WI38 (cell line): ENCODE measurements at regions not wholly inside any gene's neighbourhood (a gene's known extent, or its start where the extent isn't known, plus 50 kb on each side); places are given as distances from the start of the nearest gene placed in this dataset.

ENCODE experiments used
- H3K4me3 ChIP-seq: 2 replicates; pipeline ENCODE4 v1.5.1; 2011; ENCODE audit warnings: low read depth, mild to moderate bottlenecking, control low read depth, low read length
- CTCF ChIP-seq: IDR thresholded peaks from 2 replicates; pipeline ENCODE4 v1.5.1; 2012; ENCODE audit warnings: low read depth, mild to moderate bottlenecking, control low read depth, low read length

GRCh38 chr16:48971571-48972077 is 310.0 kb downstream of the CBLN1 start:
- no peak overlapping the region for H3K4me3 ChIP-seq
- TF ChIP-seq CTCF = no peak

GRCh38 chr16:48970216-48970615 is 311.4 kb downstream of the CBLN1 start:
- TF ChIP-seq CTCF = no peak

GRCh38 chr16:48969611-48970010 is 312.0 kb downstream of the CBLN1 start:
- no peak for TF ChIP-seq CTCF
- no peak overlapping the region for H3K4me3 ChIP-seq

More at GRCh38 chr16:48970216-48970615, 311.4 kb downstream of the CBLN1 start:
- H3K4me3 ChIP-seq = no peak overlapping the region

GRCh38 chr16:48965386-48965785 is 316.3 kb downstream of the CBLN1 start:
- no peak overlapping the region for H3K4me3 ChIP-seq
- no peak for TF ChIP-seq CTCF

- TF ChIP-seq CTCF = no peak
- no peak overlapping the region for H3K4me3 ChIP-seq
Observed at GRCh38 chr16:48963901-48964615, 317.6 kb downstream of the CBLN1 start.

- no peak for TF ChIP-seq CTCF
- H3K4me3 ChIP-seq = no peak overlapping the region
Observed at GRCh38 chr16:48963306-48963705, 318.3 kb downstream of the CBLN1 start.

GRCh38 chr16:48961546-48961945 is 320.1 kb downstream of the CBLN1 start:
- H3K4me3 ChIP-seq = no peak overlapping the region
- no peak for TF ChIP-seq CTCF
